H1 (cell line): ENCODE measurements at regions not wholly inside any gene's neighbourhood (a gene's known extent, or its start where the extent isn't known, plus 50 kb on each side); places are given as distances from the start of the nearest gene placed in this dataset.

Experiments used
- CTCF ChIA-PET: fragments of 300-600 bp; sonication (Branson Sonifier 250); formaldehyde crosslinking; loops from one replicate; lab custom pipeline; 2021; ENCODE audit not compliant: partially characterized antibody; lab: Charles Lee
- POLR2A ChIA-PET: fragments of 300-600 bp; sonication (Branson Sonifier 250); formaldehyde crosslinking; loops from one replicate; lab custom pipeline; 2021; ENCODE audit warnings: inconsistent platforms; ENCODE audit not compliant: partially characterized antibody; lab: Charles Lee
- DNase-seq, 2 experiments: peaks; one replicate each; pipeline versions ENCODE4 v3.0.0 to v3.0.0-alpha.2; 2010 to 2022; ENCODE audit warnings: low spot score in 2 of 2, low read depth in 1 of 2, mixed read lengths in 1 of 2
- FAIRE-seq: peaks from 2 replicates; lab custom pipeline; 2011; peaks lifted over from hg19 to GRCh38; lab: Jason Lieb, UNC
- H2AFZ ChIP-seq: 2 replicates; pipeline ENCODE4 v1.8.1; 2012; ENCODE audit warnings: low read length, inconsistent platforms
- H2AK5ac ChIP-seq: 2 replicates; pipeline ENCODE4 v1.6.1; 2013; ENCODE audit warnings: low read depth, low read length
- H2BK120ac ChIP-seq: replicated peaks from 2 replicates; pipeline ENCODE3; 2013; ENCODE audit warnings: low read depth, low read length, inconsistent platforms
- H2BK12ac ChIP-seq: 2 replicates; pipeline ENCODE4 v1.6.1; 2013; ENCODE audit warnings: low read depth, low read length
- H2BK15ac ChIP-seq: 2 replicates; pipeline ENCODE4 v1.6.1; 2013; ENCODE audit warnings: low read length
- H2BK20ac ChIP-seq: 2 replicates; pipeline ENCODE4 v1.6.1; 2013; ENCODE audit warnings: low read length
- H2BK5ac ChIP-seq: 2 replicates; pipeline ENCODE4 v1.6.1; 2013; ENCODE audit warnings: low read depth, low read length
- H3K14ac ChIP-seq: 2 replicates; pipeline ENCODE4 v1.6.1; 2013; ENCODE audit warnings: inconsistent platforms; ENCODE audit not compliant: insufficient read length
- H3K18ac ChIP-seq: 2 replicates; pipeline ENCODE4 v1.6.1; 2013; ENCODE audit warnings: low read length; ENCODE audit errors: extremely low read depth
- H3K23ac ChIP-seq: 2 replicates; pipeline ENCODE4 v1.6.1; 2013; ENCODE audit warnings: inconsistent platforms; ENCODE audit not compliant: insufficient read length
- H3K23me2 ChIP-seq: 2 replicates; pipeline ENCODE4 v1.6.1; 2013; ENCODE audit warnings: low read depth, low read length
- H3K27ac ChIP-seq: 2 replicates; pipeline ENCODE4 v1.6.1; 2011; ENCODE audit warnings: low read depth, low read length, inconsistent platforms
- H3K27me3 ChIP-seq, 4 experiments: replicated peaks in 1 of 4; 1 replicate in 1 of 4; 2 replicates in 3 of 4; pipeline versions ENCODE4 v1.6.1 to v1.8.1; 2011 to 2013; ENCODE audit warnings: low read length in 3 of 4, mild to moderate bottlenecking in 3 of 4, inconsistent platforms in 2 of 4, mixed read lengths in 2 of 4, moderate library complexity in 1 of 4; ENCODE audit not compliant: control insufficient read depth in 3 of 4, insufficient read depth in 3 of 4; ENCODE audit errors: extremely low read depth in 1 of 4
- H3K36me3 ChIP-seq, 4 experiments: 2 replicates each; pipeline versions ENCODE4 v1.6.1 to v1.8.1; 2011 to 2013; ENCODE audit warnings: mild to moderate bottlenecking in 4 of 4, low read length in 3 of 4, moderate library complexity in 2 of 4, control low read depth in 1 of 4, inconsistent platforms in 1 of 4; ENCODE audit not compliant: insufficient read depth in 4 of 4, control insufficient read depth in 2 of 4
- H3K4ac ChIP-seq: replicated peaks from 2 replicates; pipeline ENCODE3; 2013; ENCODE audit warnings: low read length, low read depth, mixed read lengths, inconsistent platforms; ENCODE audit not compliant: insufficient read length
- H3K4me1 ChIP-seq, 4 experiments: replicated peaks in 1 of 4; 1 replicate in 1 of 4; 2 replicates in 3 of 4; pipeline versions ENCODE4 v1.6.1 to v1.8.1; 2011 to 2013; ENCODE audit warnings: low read length in 3 of 4, inconsistent platforms in 2 of 4, mixed read lengths in 1 of 4; ENCODE audit not compliant: insufficient read depth in 4 of 4, control insufficient read depth in 3 of 4
- H3K4me2 ChIP-seq, 2 experiments: 2 replicates each; pipeline versions ENCODE4 v1.6.1 to v1.8.1; 2011 to 2013; ENCODE audit warnings: low read depth in 2 of 2, low read length in 2 of 2, control low read depth in 1 of 2, inconsistent platforms in 1 of 2, mild to moderate bottlenecking in 1 of 2; ENCODE audit not compliant: insufficient read depth in 1 of 2
- H3K4me3 ChIP-seq, 4 experiments: fragments of 200-600, 300-600 bp in 1 of 4; sonication (generic), shearing (Covaris generic), sonication (Bioruptor Twin) in 1 of 4; 2 replicates each; pipeline versions ENCODE4 v1.5.1 to v1.8.1; 2011 to 2016; ENCODE audit warnings: low read length in 4 of 4, low read depth in 3 of 4, control low read depth in 2 of 4, inconsistent platforms in 2 of 4, mild to moderate bottlenecking in 2 of 4, mixed read lengths in 1 of 4, moderate library complexity in 1 of 4; ENCODE audit not compliant: insufficient read depth in 2 of 4; ENCODE audit errors: extremely low read depth in 1 of 4
- H3K56ac ChIP-seq: replicated peaks from 2 replicates; pipeline ENCODE3; 2013; ENCODE audit warnings: low read depth, mild to moderate bottlenecking, mixed read lengths, low read length, inconsistent platforms; ENCODE audit not compliant: insufficient read length
- H3K79me1 ChIP-seq: 2 replicates; pipeline ENCODE4 v1.6.1; 2013; ENCODE audit warnings: low read depth, low read length, control low read depth
- H3K79me2 ChIP-seq, 2 experiments: 2 replicates each; pipeline versions ENCODE4 v1.6.1 to v1.8.1; 2012 to 2013; ENCODE audit warnings: low read length in 2 of 2, mild to moderate bottlenecking in 2 of 2, inconsistent platforms in 1 of 2; ENCODE audit not compliant: insufficient read depth in 2 of 2, control insufficient read depth in 1 of 2
- H3K9ac ChIP-seq, 4 experiments: replicated peaks in 1 of 4; 1 replicate in 1 of 4; 2 replicates in 3 of 4; pipeline versions ENCODE4 v1.6.1 to v1.8.1; 2011 to 2013; ENCODE audit warnings: low read depth in 3 of 4, low read length in 3 of 4, control low read depth in 2 of 4, mild to moderate bottlenecking in 2 of 4, moderate library complexity in 2 of 4, inconsistent platforms in 1 of 4; ENCODE audit errors: extremely low read depth in 1 of 4
- H3K9me3 ChIP-seq, 2 experiments: 2 replicates each; pipeline versions ENCODE4 v1.6.1 to v1.8.1; 2012 to 2013; ENCODE audit warnings: mild to moderate bottlenecking in 2 of 2, moderate library complexity in 2 of 2, control low read depth in 1 of 2, inconsistent platforms in 1 of 2, low read depth in 1 of 2, low read length in 1 of 2, mixed read lengths in 1 of 2; ENCODE audit not compliant: insufficient read depth in 2 of 2
- H4K20me1 ChIP-seq, 2 experiments: replicated peaks in 1 of 2; 2 replicates each; pipeline versions ENCODE3 to v1.8.1; 2011 to 2013; ENCODE audit warnings: inconsistent platforms in 2 of 2, low read length in 2 of 2, mild to moderate bottlenecking in 1 of 2; ENCODE audit not compliant: insufficient read depth in 2 of 2, control insufficient read depth in 1 of 2
- H4K5ac ChIP-seq: 2 replicates; pipeline ENCODE4 v1.6.1; 2013; ENCODE audit warnings: low read length, low read depth, mixed read lengths, inconsistent platforms; ENCODE audit not compliant: insufficient read length
- H4K8ac ChIP-seq: 2 replicates; pipeline ENCODE4 v1.8.0; 2013; ENCODE audit warnings: mild to moderate bottlenecking, moderate library complexity, low read length, inconsistent platforms; ENCODE audit not compliant: insufficient read depth; ENCODE audit errors: extremely low read depth
- H4K91ac ChIP-seq: replicated peaks from 2 replicates; pipeline ENCODE3; 2013; ENCODE audit warnings: low read length, mixed read lengths, inconsistent platforms; ENCODE audit not compliant: insufficient read length
- CBX8 ChIP-seq: fragments of 300-800, 300-1000 bp; sonication (generic); IDR thresholded peaks from 2 replicates; pipeline ENCODE4 v1.7.1; 2016; ENCODE audit warnings: low read depth, low read length, borderline replicate concordance
- CEBPB ChIP-seq: IDR thresholded peaks from 2 replicates; pipeline ENCODE4 v1.6.1; 2012; ENCODE audit warnings: low read depth, low read length
- SP4 ChIP-seq: IDR thresholded peaks from 2 replicates; pipeline ENCODE4 v1.6.1; 2012; ENCODE audit warnings: low read length, inconsistent platforms
- TAF1 ChIP-seq: IDR thresholded peaks from 2 replicates; pipeline ENCODE4 v1.6.1; 2011; ENCODE audit warnings: mild to moderate bottlenecking, low read depth, low read length
- WGBS, 2 experiments: shearing (Covaris generic) in 1 of 2; methylation state at CpG; one replicate each; pipeline versions ENCODE4 v1.1.6 to v1.1.7; 2013 to 2015; ENCODE audit warnings: low lambda C conversion rate in 2 of 2, mixed read lengths in 2 of 2, inconsistent platforms in 1 of 2, low coverage in 1 of 2, missing lambda C conversion rate in 1 of 2; ENCODE audit not compliant: insufficient replicate concordance in 2 of 2, insufficient coverage in 1 of 2, insufficient read length in 1 of 2; ENCODE audit errors: extremely low coverage in 1 of 2, missing lambda C conversion rate in 1 of 2; 5-methylcytosine and 5-hydroxymethylcytosine counted together

- H3K4ac ChIP-seq, result no peak overlapping the region
- H3K56ac ChIP-seq, result no peak overlapping the region
- no peaks in the 10 kb centered on the region for H3K27me3 ChIP-seq
- no peaks in the 10 kb centered on the region for H3K36me3 ChIP-seq
- H4K91ac ChIP-seq, result no peak overlapping the region
- POLR2A ChIA-PET, result no interaction called here
- peaks cover 0 to 4% (median 0%) of the 10 kb centered on the region in 4 experiments; a peak in 1 of 7 replicates for H3K4me1 ChIP-seq
- no peak overlapping the region; the same call in 1 of the 2 replicates for H2AFZ ChIP-seq
- H3K4me2 ChIP-seq, result no peak overlapping the region
- H4K8ac ChIP-seq, result no peak overlapping the region
- 0 out of 4 replicates have a peak, but pooled peaks cover 0 to 2% of the 10 kb centered on the region in 2 experiments for H3K9me3 ChIP-seq
- TF ChIP-seq CBX8 (no peak), CEBPB (no peak), SP4 (no peak), TAF1 (no peak)
- H3K23ac ChIP-seq, result no peak overlapping the region
- H3K14ac ChIP-seq, result no peak overlapping the region
- H4K20me1 ChIP-seq, result no peaks in the 10 kb centered on the region
- no peak overlapping the region for H2BK12ac ChIP-seq
- CTCF ChIA-PET, result interaction anchor here (0.7 to 5.4 kb wide), 41 partner anchors 8 to 553 kb away, joined by 3 to 58 read pairs (median 5); no protein-coding TSS in a partner anchor
- H3K9ac ChIP-seq, result no peak overlapping the region
- no peak overlapping the region for H4K5ac ChIP-seq
- H2BK120ac ChIP-seq, result no peak overlapping the region
- no peak for DNase-seq
- H2AK5ac ChIP-seq, result no peak overlapping the region
- no peaks in the 10 kb centered on the region for H3K79me2 ChIP-seq
- H3K4me3 ChIP-seq, result no peak overlapping the region
- H3K27ac ChIP-seq, result no peak overlapping the region
- H3K18ac ChIP-seq, result no peak overlapping the region
- FAIRE-seq, result no peak
- WGBS, 2 experiments, result 80% methylated on average over 7 of the region's 7 CpGs; no CpG with 5 or more reads in 1 of the 2 experiments
- H2BK20ac ChIP-seq, result no peak overlapping the region
- no peaks in the 10 kb centered on the region for H3K23me2 ChIP-seq
- no peak overlapping the region for H2BK5ac ChIP-seq
- no peaks in the 10 kb centered on the region for H3K79me1 ChIP-seq
- no peak overlapping the region for H2BK15ac ChIP-seq
These were observed 75.6 kb upstream of the TEAD1 start for GRCh38 chr11:12598330-12599256.
